ENCODE measurements at regions not wholly inside any gene's neighbourhood (a gene's known extent, or its start where the extent isn't known, plus 50 kb on each side); places are given as distances from the start of the nearest gene placed in this dataset.

GRCh38 chr14:58919217-58919616 lies 269.2 kb upstream of the DAAM1 start:
- TF ChIP-seq POLR2A (IDR thresholded peaks at IDR 0.05) (no peak), CTCF (IDR thresholded peaks at IDR 0.05 in 8 of 11, conservative IDR thresholded peaks at IDR 0.05 in 3 of 11) (no peak), POLR2AphosphoS5 (IDR thresholded peaks at IDR 0.05) (no peak)
